ENCODE measurements at regions not wholly inside any gene's neighbourhood (a gene's known extent, or its start where the extent isn't known, plus 50 kb on each side); places are given as distances from the start of the nearest gene placed in this dataset.

- H3K27me3 ChIP-seq (ENCODE audit: insufficient read depth, low read length): no peaks in the 10 kb centered on the region
- H4K91ac ChIP-seq (ENCODE audit: low read depth, low read length): no peak overlapping the region
- H3K36me3 ChIP-seq (ENCODE audit: control insufficient read depth in 1 of 2, insufficient read depth in 2 of 2, low read length in 2 of 2): no peaks in the 10 kb centered on the region
Measured at GRCh38 chr13:63554157-63554556, 2138.5 kb upstream of the PCDH20 start.

GRCh38 chr13:63551731-63552130, 2136.1 kb upstream of the PCDH20 start:
- H3K36me3 ChIP-seq (ENCODE audit: control insufficient read depth in 1 of 2, insufficient read depth in 2 of 2, low read length in 2 of 2): no peaks in the 10 kb centered on the region
- H3K27ac ChIP-seq (ENCODE audit: low read depth, low read length): peak overlapping the region; percentile 71
- H3K9ac ChIP-seq (ENCODE audit: low read length): no peak overlapping the region
- H3K4me1 ChIP-seq (ENCODE audit: control insufficient read depth in 1 of 2, insufficient read depth in 2 of 2, low read length in 2 of 2): no peaks in the 10 kb centered on the region
- no peak overlapping the region for H2BK12ac ChIP-seq (ENCODE audit: low read length)
- no CpG with 5 or more reads among the region's 3 CpGs for WGBS (ENCODE audit: extremely low coverage, insufficient coverage, insufficient read length)
- peak; percentile 41 to 80 for DNase-seq
- peaks cover 2% of the 10 kb centered on the region for H3K79me1 ChIP-seq (ENCODE audit: low read length)
- H2AFZ ChIP-seq (ENCODE audit: insufficient read depth, low read length, poor library complexity): no peak overlapping the region
- no peak overlapping the region for H3K4ac ChIP-seq (ENCODE audit: low read depth, low read length)
- H2AK5ac ChIP-seq (ENCODE audit: low read length): no peak overlapping the region
- no peak overlapping the region for H4K12ac ChIP-seq (ENCODE audit: low read depth, low read length)
- H3K23ac ChIP-seq (ENCODE audit: low read length): no peak overlapping the region
- H3K27me3 ChIP-seq (ENCODE audit: insufficient read depth, low read length): no peaks in the 10 kb centered on the region
- H3K4me2 ChIP-seq (ENCODE audit: low read length): peak overlapping the region; percentile 36
- no peaks in the 10 kb centered on the region for H3K79me2 ChIP-seq (ENCODE audit: control insufficient read depth, insufficient read depth, low read length, poor library complexity)
- no peak overlapping the region for H4K91ac ChIP-seq (ENCODE audit: low read depth, low read length)
- H3K4me3 ChIP-seq (ENCODE audit: low read depth, low read length): no peak overlapping the region
- H3K14ac ChIP-seq (ENCODE audit: low read length): no peak overlapping the region
- H2BK120ac ChIP-seq (ENCODE audit: insufficient read depth, low read length, poor library complexity): no peak overlapping the region
- peak overlapping the region; percentile 68 for H2BK5ac ChIP-seq (ENCODE audit: low read depth, low read length, poor library complexity)
- H3K18ac ChIP-seq (ENCODE audit: low read length): no peak overlapping the region
- no peaks in the 10 kb centered on the region for H3K9me3 ChIP-seq (ENCODE audit: insufficient read depth, low read depth, low read length)
- H4K8ac ChIP-seq (ENCODE audit: low read depth, low read length): no peak overlapping the region

More at GRCh38 chr13:63554157-63554556, 2138.5 kb upstream of the PCDH20 start:
- no CpG with 5 or more reads among the region's 1 CpG for WGBS (ENCODE audit: extremely low coverage, insufficient coverage, insufficient read length)
- H3K9ac ChIP-seq (ENCODE audit: low read length): no peak overlapping the region
- H4K12ac ChIP-seq (ENCODE audit: low read depth, low read length): no peak overlapping the region
- peaks cover 2% of the 10 kb centered on the region for H3K79me1 ChIP-seq (ENCODE audit: low read length)
- H2BK120ac ChIP-seq (ENCODE audit: insufficient read depth, low read length, poor library complexity): no peak overlapping the region
- no peak overlapping the region for H3K4me2 ChIP-seq (ENCODE audit: low read length)
- H4K8ac ChIP-seq (ENCODE audit: low read depth, low read length): no peak overlapping the region
- no peak overlapping the region for H3K18ac ChIP-seq (ENCODE audit: low read length)
- H2BK5ac ChIP-seq (ENCODE audit: low read depth, low read length, poor library complexity): no peak overlapping the region
- H3K14ac ChIP-seq (ENCODE audit: low read length): no peak overlapping the region
- H3K9me3 ChIP-seq (ENCODE audit: insufficient read depth, low read depth, low read length): no peaks in the 10 kb centered on the region
- no peak overlapping the region for H2AK5ac ChIP-seq (ENCODE audit: low read length)
- no peak overlapping the region for H3K4ac ChIP-seq (ENCODE audit: low read depth, low read length)
- no peak overlapping the region for H3K23ac ChIP-seq (ENCODE audit: low read length)
- H3K27ac ChIP-seq (ENCODE audit: low read depth, low read length): no peak overlapping the region
- H3K4me3 ChIP-seq (ENCODE audit: low read depth, low read length): no peak overlapping the region
- H3K4me1 ChIP-seq (ENCODE audit: control insufficient read depth in 1 of 2, insufficient read depth in 2 of 2, low read length in 2 of 2): no peaks in the 10 kb centered on the region
- H3K79me2 ChIP-seq (ENCODE audit: control insufficient read depth, insufficient read depth, low read length, poor library complexity): no peaks in the 10 kb centered on the region
- no peak overlapping the region for H2AFZ ChIP-seq (ENCODE audit: insufficient read depth, low read length, poor library complexity)
- no peak overlapping the region for H2BK12ac ChIP-seq (ENCODE audit: low read length)
- no peak for DNase-seq

GRCh38 chr13:63546524-63546923, 2130.9 kb upstream of the PCDH20 start:
- Histone ChIP-seq H3K23ac (ENCODE audit: low read length) (no peak overlapping the region), H3K4me1 (ENCODE audit: control insufficient read depth in 1 of 2, insufficient read depth in 2 of 2, low read length in 2 of 2) (peaks cover 7 to 9% of the 10 kb centered on the region in 2 experiments), H3K4me3 (ENCODE audit: low read depth, low read length) (no peak overlapping the region), H3K4ac (ENCODE audit: low read depth, low read length) (no peak overlapping the region), H3K79me2 (ENCODE audit: control insufficient read depth, insufficient read depth, low read length, poor library complexity) (peaks cover 2% of the 10 kb centered on the region), H3K27ac (ENCODE audit: low read depth, low read length) (no peak overlapping the region), H2BK5ac (ENCODE audit: low read depth, low read length, poor library complexity) (no peak overlapping the region), H3K9me3 (ENCODE audit: insufficient read depth, low read depth, low read length) (peaks cover 2% of the 10 kb centered on the region), H3K9ac (ENCODE audit: low read length) (no peak overlapping the region), H3K36me3 (ENCODE audit: control insufficient read depth in 1 of 2, insufficient read depth in 2 of 2, low read length in 2 of 2) (peaks cover 0 to 5% of the 10 kb centered on the region in 2 experiments), H3K14ac (ENCODE audit: low read length) (no peak overlapping the region), H2AK5ac (ENCODE audit: low read length) (no peak overlapping the region), H4K91ac (ENCODE audit: low read depth, low read length) (no peak overlapping the region), H3K27me3 (ENCODE audit: insufficient read depth, low read length) (no peaks in the 10 kb centered on the region), H2AFZ (ENCODE audit: insufficient read depth, low read length, poor library complexity) (no peak overlapping the region), H3K4me2 (ENCODE audit: low read length) (no peak overlapping the region), H3K79me1 (ENCODE audit: low read length) (peaks cover 10% of the 10 kb centered on the region), H4K12ac (ENCODE audit: low read depth, low read length) (no peak overlapping the region), H3K18ac (ENCODE audit: low read length) (no peak overlapping the region), H2BK12ac (ENCODE audit: low read length) (no peak overlapping the region), H4K8ac (ENCODE audit: low read depth, low read length) (no peak overlapping the region), H2BK120ac (ENCODE audit: insufficient read depth, low read length, poor library complexity) (no peak overlapping the region)
- WGBS (ENCODE audit: extremely low coverage, insufficient coverage, insufficient read length): no CpG with 5 or more reads among the region's 2 CpGs
- no peak for DNase-seq

GRCh38 chr13:63542770-63543169, 2127.1 kb upstream of the PCDH20 start:
- Histone ChIP-seq H3K9ac (ENCODE audit: low read length) (no peak overlapping the region), H3K36me3 (ENCODE audit: control insufficient read depth in 1 of 2, insufficient read depth in 2 of 2, low read length in 2 of 2) (peaks cover 0 to 5% of the 10 kb centered on the region in 2 experiments), H2BK120ac (ENCODE audit: insufficient read depth, low read length, poor library complexity) (no peak overlapping the region), H3K9me3 (ENCODE audit: insufficient read depth, low read depth, low read length) (peaks cover 2% of the 10 kb centered on the region), H3K27me3 (ENCODE audit: insufficient read depth, low read length) (no peaks in the 10 kb centered on the region), H3K18ac (ENCODE audit: low read length) (no peak overlapping the region), H3K79me1 (ENCODE audit: low read length) (peaks cover 9% of the 10 kb centered on the region), H2AFZ (ENCODE audit: insufficient read depth, low read length, poor library complexity) (no peak overlapping the region), H3K14ac (ENCODE audit: low read length) (no peak overlapping the region), H3K79me2 (ENCODE audit: control insufficient read depth, insufficient read depth, low read length, poor library complexity) (peaks cover 2% of the 10 kb centered on the region), H3K23ac (ENCODE audit: low read length) (no peak overlapping the region), H4K91ac (ENCODE audit: low read depth, low read length) (no peak overlapping the region), H2BK12ac (ENCODE audit: low read length) (no peak overlapping the region), H3K27ac (ENCODE audit: low read depth, low read length) (peak overlapping the region; percentile 58), H3K4me2 (ENCODE audit: low read length) (no peak overlapping the region), H3K4me1 (ENCODE audit: control insufficient read depth in 1 of 2, insufficient read depth in 2 of 2, low read length in 2 of 2) (peaks cover 7 to 9% of the 10 kb centered on the region in 2 experiments), H2AK5ac (ENCODE audit: low read length) (no peak overlapping the region), H3K4ac (ENCODE audit: low read depth, low read length) (no peak overlapping the region), H3K4me3 (ENCODE audit: low read depth, low read length) (no peak overlapping the region), H2BK5ac (ENCODE audit: low read depth, low read length, poor library complexity) (no peak overlapping the region), H4K8ac (ENCODE audit: low read depth, low read length) (no peak overlapping the region), H4K12ac (ENCODE audit: low read depth, low read length) (no peak overlapping the region)
- whole genome bisulfite sequencing (ENCODE audit: extremely low coverage, insufficient coverage, insufficient read length): no CpG with 5 or more reads among the region's 1 CpG
- peak in 1 of 2 donors; percentile 49 for DNase-seq
